H1 (cell line): ENCODE measurements at regions not wholly inside any gene's neighbourhood (a gene's known extent, or its start where the extent isn't known, plus 50 kb on each side); places are given as distances from the start of the nearest gene placed in this dataset.
A peak's percentile ranks its signal among the peaks of the same experiment; 100 is the strongest.

Experiments
- CTCF ChIA-PET: fragments of 300-600 bp; sonication (Branson Sonifier 250); formaldehyde crosslinking; loops from one replicate; lab custom pipeline; 2021; ENCODE audit not compliant: partially characterized antibody; lab: Charles Lee
- POLR2A ChIA-PET: fragments of 300-600 bp; sonication (Branson Sonifier 250); formaldehyde crosslinking; loops from one replicate; lab custom pipeline; 2021; ENCODE audit warnings: inconsistent platforms; ENCODE audit not compliant: partially characterized antibody; lab: Charles Lee
- DNase-seq, 2 experiments: peaks; one replicate each; pipeline versions ENCODE4 v3.0.0 to v3.0.0-alpha.2; 2010 to 2022; ENCODE audit warnings: low spot score in 2 of 2, low read depth in 1 of 2, mixed read lengths in 1 of 2
- FAIRE-seq: peaks from 2 replicates; lab custom pipeline; 2011; peaks lifted over from hg19 to GRCh38; lab: Jason Lieb, UNC
- H2AFZ ChIP-seq: 2 replicates; pipeline ENCODE4 v1.8.1; 2012; ENCODE audit warnings: low read length, inconsistent platforms
- H2AK5ac ChIP-seq: 2 replicates; pipeline ENCODE4 v1.6.1; 2013; ENCODE audit warnings: low read depth, low read length
- H2BK120ac ChIP-seq: replicated peaks from 2 replicates; pipeline ENCODE3; 2013; ENCODE audit warnings: low read depth, low read length, inconsistent platforms
- H2BK12ac ChIP-seq: 2 replicates; pipeline ENCODE4 v1.6.1; 2013; ENCODE audit warnings: low read depth, low read length
- H2BK15ac ChIP-seq: 2 replicates; pipeline ENCODE4 v1.6.1; 2013; ENCODE audit warnings: low read length
- H2BK20ac ChIP-seq: 2 replicates; pipeline ENCODE4 v1.6.1; 2013; ENCODE audit warnings: low read length
- H2BK5ac ChIP-seq: 2 replicates; pipeline ENCODE4 v1.6.1; 2013; ENCODE audit warnings: low read depth, low read length
- H3K14ac ChIP-seq: 2 replicates; pipeline ENCODE4 v1.6.1; 2013; ENCODE audit warnings: inconsistent platforms; ENCODE audit not compliant: insufficient read length
- H3K18ac ChIP-seq: 2 replicates; pipeline ENCODE4 v1.6.1; 2013; ENCODE audit warnings: low read length; ENCODE audit errors: extremely low read depth
- H3K23ac ChIP-seq: 2 replicates; pipeline ENCODE4 v1.6.1; 2013; ENCODE audit warnings: inconsistent platforms; ENCODE audit not compliant: insufficient read length
- H3K23me2 ChIP-seq: 2 replicates; pipeline ENCODE4 v1.6.1; 2013; ENCODE audit warnings: low read depth, low read length
- H3K27ac ChIP-seq: 2 replicates; pipeline ENCODE4 v1.6.1; 2011; ENCODE audit warnings: low read depth, low read length, inconsistent platforms
- H3K27me3 ChIP-seq, 4 experiments: replicated peaks in 1 of 4; 1 replicate in 1 of 4; 2 replicates in 3 of 4; pipeline versions ENCODE4 v1.6.1 to v1.8.1; 2011 to 2013; ENCODE audit warnings: low read length in 3 of 4, mild to moderate bottlenecking in 3 of 4, inconsistent platforms in 2 of 4, mixed read lengths in 2 of 4, moderate library complexity in 1 of 4; ENCODE audit not compliant: control insufficient read depth in 3 of 4, insufficient read depth in 3 of 4; ENCODE audit errors: extremely low read depth in 1 of 4
- H3K36me3 ChIP-seq, 4 experiments: 2 replicates each; pipeline versions ENCODE4 v1.6.1 to v1.8.1; 2011 to 2013; ENCODE audit warnings: mild to moderate bottlenecking in 4 of 4, low read length in 3 of 4, moderate library complexity in 2 of 4, control low read depth in 1 of 4, inconsistent platforms in 1 of 4; ENCODE audit not compliant: insufficient read depth in 4 of 4, control insufficient read depth in 2 of 4
- H3K4ac ChIP-seq: replicated peaks from 2 replicates; pipeline ENCODE3; 2013; ENCODE audit warnings: low read length, low read depth, mixed read lengths, inconsistent platforms; ENCODE audit not compliant: insufficient read length
- H3K4me1 ChIP-seq, 4 experiments: replicated peaks in 1 of 4; 1 replicate in 1 of 4; 2 replicates in 3 of 4; pipeline versions ENCODE4 v1.6.1 to v1.8.1; 2011 to 2013; ENCODE audit warnings: low read length in 3 of 4, inconsistent platforms in 2 of 4, mixed read lengths in 1 of 4; ENCODE audit not compliant: insufficient read depth in 4 of 4, control insufficient read depth in 3 of 4
- H3K4me2 ChIP-seq, 2 experiments: 2 replicates each; pipeline versions ENCODE4 v1.6.1 to v1.8.1; 2011 to 2013; ENCODE audit warnings: low read depth in 2 of 2, low read length in 2 of 2, control low read depth in 1 of 2, inconsistent platforms in 1 of 2, mild to moderate bottlenecking in 1 of 2; ENCODE audit not compliant: insufficient read depth in 1 of 2
- H3K4me3 ChIP-seq, 4 experiments: fragments of 200-600, 300-600 bp in 1 of 4; sonication (generic), shearing (Covaris generic), sonication (Bioruptor Twin) in 1 of 4; 2 replicates each; pipeline versions ENCODE4 v1.5.1 to v1.8.1; 2011 to 2016; ENCODE audit warnings: low read length in 4 of 4, low read depth in 3 of 4, control low read depth in 2 of 4, inconsistent platforms in 2 of 4, mild to moderate bottlenecking in 2 of 4, mixed read lengths in 1 of 4, moderate library complexity in 1 of 4; ENCODE audit not compliant: insufficient read depth in 2 of 4; ENCODE audit errors: extremely low read depth in 1 of 4
- H3K56ac ChIP-seq: replicated peaks from 2 replicates; pipeline ENCODE3; 2013; ENCODE audit warnings: low read depth, mild to moderate bottlenecking, mixed read lengths, low read length, inconsistent platforms; ENCODE audit not compliant: insufficient read length
- H3K79me1 ChIP-seq: 2 replicates; pipeline ENCODE4 v1.6.1; 2013; ENCODE audit warnings: low read depth, low read length, control low read depth
- H3K79me2 ChIP-seq, 2 experiments: 2 replicates each; pipeline versions ENCODE4 v1.6.1 to v1.8.1; 2012 to 2013; ENCODE audit warnings: low read length in 2 of 2, mild to moderate bottlenecking in 2 of 2, inconsistent platforms in 1 of 2; ENCODE audit not compliant: insufficient read depth in 2 of 2, control insufficient read depth in 1 of 2
- H3K9ac ChIP-seq, 4 experiments: replicated peaks in 1 of 4; 1 replicate in 1 of 4; 2 replicates in 3 of 4; pipeline versions ENCODE4 v1.6.1 to v1.8.1; 2011 to 2013; ENCODE audit warnings: low read depth in 3 of 4, low read length in 3 of 4, control low read depth in 2 of 4, mild to moderate bottlenecking in 2 of 4, moderate library complexity in 2 of 4, inconsistent platforms in 1 of 4; ENCODE audit errors: extremely low read depth in 1 of 4
- H3K9me3 ChIP-seq, 2 experiments: 2 replicates each; pipeline versions ENCODE4 v1.6.1 to v1.8.1; 2012 to 2013; ENCODE audit warnings: mild to moderate bottlenecking in 2 of 2, moderate library complexity in 2 of 2, control low read depth in 1 of 2, inconsistent platforms in 1 of 2, low read depth in 1 of 2, low read length in 1 of 2, mixed read lengths in 1 of 2; ENCODE audit not compliant: insufficient read depth in 2 of 2
- H4K20me1 ChIP-seq, 2 experiments: replicated peaks in 1 of 2; 2 replicates each; pipeline versions ENCODE3 to v1.8.1; 2011 to 2013; ENCODE audit warnings: inconsistent platforms in 2 of 2, low read length in 2 of 2, mild to moderate bottlenecking in 1 of 2; ENCODE audit not compliant: insufficient read depth in 2 of 2, control insufficient read depth in 1 of 2
- H4K5ac ChIP-seq: 2 replicates; pipeline ENCODE4 v1.6.1; 2013; ENCODE audit warnings: low read length, low read depth, mixed read lengths, inconsistent platforms; ENCODE audit not compliant: insufficient read length
- H4K8ac ChIP-seq: 2 replicates; pipeline ENCODE4 v1.8.0; 2013; ENCODE audit warnings: mild to moderate bottlenecking, moderate library complexity, low read length, inconsistent platforms; ENCODE audit not compliant: insufficient read depth; ENCODE audit errors: extremely low read depth
- H4K91ac ChIP-seq: replicated peaks from 2 replicates; pipeline ENCODE3; 2013; ENCODE audit warnings: low read length, mixed read lengths, inconsistent platforms; ENCODE audit not compliant: insufficient read length
- CBX8 ChIP-seq: fragments of 300-800, 300-1000 bp; sonication (generic); IDR thresholded peaks from 2 replicates; pipeline ENCODE4 v1.7.1; 2016; ENCODE audit warnings: low read depth, low read length, borderline replicate concordance
- CTBP2 ChIP-seq: IDR thresholded peaks from 2 replicates; pipeline ENCODE4 v1.7.0; 2011; ENCODE audit warnings: borderline replicate concordance, mild to moderate bottlenecking, moderate library complexity, mixed read lengths, low read length; ENCODE audit not compliant: insufficient read depth, insufficient read length
- CTCF ChIP-seq, 3 experiments: IDR thresholded peaks; 1 replicate in 2 of 3; 2 replicates in 1 of 3; pipeline versions ENCODE4 v1.5.1 to v1.6.1; 2011; ENCODE audit warnings: low read length in 3 of 3, mild to moderate bottlenecking in 3 of 3, inconsistent platforms in 2 of 3, low read depth in 1 of 3, moderate library complexity in 1 of 3; ENCODE audit not compliant: insufficient read depth in 1 of 3; ENCODE audit errors: control extremely low read depth in 1 of 3
- E2F6 ChIP-seq: IDR thresholded peaks from 2 replicates; pipeline ENCODE4 v1.6.1; 2012; ENCODE audit warnings: inconsistent platforms
- EGR1 ChIP-seq: IDR thresholded peaks from 2 replicates; pipeline ENCODE4 v1.6.1; 2011; ENCODE audit warnings: low read depth, low read length, borderline replicate concordance
- JUND ChIP-seq: IDR thresholded peaks from 2 replicates; pipeline ENCODE4 v1.6.1; 2011; ENCODE audit warnings: mild to moderate bottlenecking, improper control_type of control experiment, low read length
- NANOG ChIP-seq: IDR thresholded peaks from 2 replicates; pipeline ENCODE4 v1.6.1; 2011; ENCODE audit warnings: low read length, low read depth, mild to moderate bottlenecking, inconsistent platforms; ENCODE audit not compliant: insufficient read depth, poor library complexity, severe bottlenecking
- SP4 ChIP-seq: IDR thresholded peaks from 2 replicates; pipeline ENCODE4 v1.6.1; 2012; ENCODE audit warnings: low read length, inconsistent platforms
- TAF7 ChIP-seq: optimal IDR thresholded peaks from 2 replicates; pipeline ENCODE3; 2011; ENCODE audit warnings: low read depth, mild to moderate bottlenecking, inconsistent platforms, low read length, moderate library complexity, borderline replicate concordance
- TCF12 ChIP-seq: IDR thresholded peaks from 2 replicates; pipeline ENCODE4 v1.6.1; 2011; ENCODE audit warnings: low read depth, mild to moderate bottlenecking, low read length
- YY1 ChIP-seq: IDR thresholded peaks from 2 replicates; pipeline ENCODE4 v1.6.1; 2011; ENCODE audit warnings: low read depth, mild to moderate bottlenecking, low read length
- WGBS, 2 experiments: shearing (Covaris generic) in 1 of 2; methylation state at CpG; one replicate each; pipeline versions ENCODE4 v1.1.6 to v1.1.7; 2013 to 2015; ENCODE audit warnings: low lambda C conversion rate in 2 of 2, mixed read lengths in 2 of 2, inconsistent platforms in 1 of 2, low coverage in 1 of 2, missing lambda C conversion rate in 1 of 2; ENCODE audit not compliant: insufficient replicate concordance in 2 of 2, insufficient coverage in 1 of 2, insufficient read length in 1 of 2; ENCODE audit errors: extremely low coverage in 1 of 2, missing lambda C conversion rate in 1 of 2; 5-methylcytosine and 5-hydroxymethylcytosine counted together

- no peak overlapping the region for H3K23ac ChIP-seq
- H2BK20ac ChIP-seq = peak overlapping the region; percentile 91; the same call in 1 of the 2 replicates
- no peaks in the 10 kb centered on the region for H3K36me3 ChIP-seq
- H2BK12ac ChIP-seq = no peak overlapping the region
- no peak overlapping the region for H3K4ac ChIP-seq
- no peak overlapping the region for H3K27ac ChIP-seq
- H2BK120ac ChIP-seq = no peak overlapping the region
- no peaks in the 10 kb centered on the region for H3K79me2 ChIP-seq
- no peak overlapping the region for H2BK15ac ChIP-seq
- 0 out of 2 replicates have a peak overlapping the region, but pooled peaks have one; percentile 40 for H3K18ac ChIP-seq
- no peak overlapping the region for H4K91ac ChIP-seq
- H4K20me1 ChIP-seq = no peaks in the 10 kb centered on the region
- no peak overlapping the region for H2AK5ac ChIP-seq
- DNase-seq = peak in 1 of 2 experiments; percentile 46
- H3K9me3 ChIP-seq = no peaks in the 10 kb centered on the region; a peak in 2 of 4 replicates
- H4K8ac ChIP-seq = no peak overlapping the region
- peaks cover 0 to 4% (median 1%) of the 10 kb centered on the region in 4 experiments; a peak in 3 of 7 replicates for H3K4me1 ChIP-seq
- H4K5ac ChIP-seq = no peak overlapping the region
- H3K4me2 ChIP-seq = no peak overlapping the region
- H3K79me1 ChIP-seq = no peaks in the 10 kb centered on the region
- H3K14ac ChIP-seq = no peak overlapping the region
- no peak overlapping the region for H2AFZ ChIP-seq
- POLR2A ChIA-PET = interaction anchor here (1.1 to 4.0 kb wide), 2 partner anchors 11 to 60 kb away, joined by 3 to 32 read pairs; no protein-coding TSS in a partner anchor
- no peak overlapping the region for H3K56ac ChIP-seq
- 43% methylated on average over 7 of the region's 7 CpGs; no CpG with 5 or more reads in 1 of the 2 experiments for WGBS, 2 experiments
- no peaks in the 10 kb centered on the region for H3K23me2 ChIP-seq
- peak overlapping the region in 1 of 4 experiments; percentile 12; a peak in 1 of 8 replicates for H3K4me3 ChIP-seq
- no peak for FAIRE-seq
- CTCF ChIA-PET = no interaction called here
- H3K27me3 ChIP-seq = no peaks in the 10 kb centered on the region
- H3K9ac ChIP-seq = no peak overlapping the region
- H2BK5ac ChIP-seq = 0 out of 2 replicates have a peak overlapping the region, but pooled peaks have one; percentile 60
- TF ChIP-seq CTBP2 (no peak), YY1 (peak; percentile 86), TCF12 (no peak), E2F6 (peak; percentile 80), SP4 (no peak), NANOG (peak; percentile 44), CBX8 (no peak), EGR1 (no peak), TAF7 (no peak), JUND (no peak), CTCF (IDR thresholded peaks at IDR 0.05; ENCODE audit: control extremely low read depth in 1 of 3, insufficient read depth in 1 of 3, low read depth in 1 of 3, low read length in 3 of 3) (peak in 1 of 3 experiments; percentile 2; a peak in 1 of 4 replicates)
These were observed 60.4 kb downstream of the SOX4 start for GRCh38 chr6:21653905-21654304.
